ENCODE measurements at regions not wholly inside any gene's neighbourhood (a gene's known extent, or its start where the extent isn't known, plus 50 kb on each side); places are given as distances from the start of the nearest gene placed in this dataset.

DNA sequence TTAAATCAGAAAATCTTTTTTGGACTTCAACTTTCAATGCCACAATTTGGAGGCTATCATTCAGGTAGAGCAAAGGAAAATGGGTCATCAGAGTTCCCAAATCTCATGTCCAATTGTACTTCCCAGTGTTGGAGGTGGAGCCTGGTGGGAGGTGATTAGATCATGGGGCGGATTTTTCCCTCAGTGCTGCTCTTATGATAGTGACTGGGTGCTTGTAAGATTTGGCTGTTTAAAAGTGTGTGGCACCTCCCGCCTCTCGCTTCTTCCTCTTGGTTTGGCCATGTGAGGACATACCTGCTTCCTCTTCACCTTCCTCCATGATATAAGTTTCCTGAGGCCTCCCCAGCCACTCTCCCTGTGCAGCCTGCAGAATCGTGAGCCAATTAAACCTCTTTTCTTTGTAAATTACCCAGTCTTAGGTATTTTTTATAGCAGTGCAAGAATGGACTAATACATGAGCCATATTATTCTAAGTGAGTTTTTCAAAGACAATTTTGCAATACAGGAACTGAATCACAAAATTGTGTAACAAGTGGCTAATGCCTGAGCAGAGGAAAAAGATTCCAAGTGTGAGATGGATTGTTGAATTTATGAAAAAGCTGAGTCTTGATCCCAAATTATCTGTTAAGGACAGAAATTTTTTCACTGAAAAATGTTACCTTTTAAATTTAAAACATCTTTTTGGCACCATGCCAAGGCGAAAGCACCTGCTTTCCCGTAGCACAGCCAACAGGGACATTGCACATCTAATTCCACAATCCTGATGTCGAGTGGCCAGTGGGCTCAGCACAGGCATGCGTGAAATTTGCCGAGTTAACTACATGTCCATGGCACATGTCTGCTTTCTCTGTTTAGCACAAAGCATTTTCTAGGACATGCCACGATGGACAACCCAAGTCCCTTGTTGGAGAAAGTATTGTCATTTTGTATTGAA lies 150.9 kb downstream of the COL6A3 start:
- peak overlapping the region; percentile 80 for H3K27ac ChIP-seq
- DNase-seq = peak; percentile 79

DNA sequence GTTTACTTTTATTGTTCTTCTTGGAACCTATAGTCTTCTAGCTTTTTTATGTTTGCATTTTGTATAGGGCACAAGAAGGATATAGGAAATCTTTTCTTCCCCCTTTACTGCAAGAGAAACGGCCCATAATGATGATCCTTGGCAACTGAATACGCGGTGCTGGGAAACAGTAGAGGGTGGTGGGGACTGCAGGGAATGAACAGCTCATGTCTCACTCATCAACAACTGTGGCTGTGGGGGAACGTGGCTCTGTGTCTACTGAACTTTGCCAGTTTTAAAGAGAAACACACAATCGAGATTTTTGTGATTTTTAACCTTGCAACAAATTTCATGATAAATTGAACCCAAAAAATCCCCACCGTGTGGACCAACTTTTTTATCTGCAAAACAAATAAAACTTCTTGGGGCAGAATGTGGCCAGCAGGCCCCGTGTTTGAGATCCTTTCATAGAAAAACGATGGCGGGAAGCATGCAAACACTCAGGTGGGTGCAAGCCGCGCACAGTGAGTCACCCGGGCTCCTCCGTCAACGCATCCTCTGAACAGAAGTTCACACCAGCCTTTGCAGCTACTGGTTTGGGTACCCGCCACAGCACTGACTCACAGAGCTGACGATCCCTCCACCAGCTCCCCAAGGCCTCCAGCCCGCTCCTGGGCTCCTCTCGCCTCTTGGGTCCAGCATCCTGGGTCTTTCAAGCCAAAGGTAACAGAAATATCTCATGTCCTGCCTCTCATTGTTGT lies 149.3 kb downstream of the COL6A3 start:
- H3K27me3 ChIP-seq (replicated peaks) = no peaks in the 10 kb centered on the region
- in situ Hi-C loops (cut with HindIII; ENCODE audit: low pct_ligation_motif_present, low sequenced_read_pairs) = no loop called here
- H3K36me3 ChIP-seq (replicated peaks) = no peaks in the 10 kb centered on the region
- H3K4me3 ChIP-seq (ENCODE audit: low read depth, low read length) = no peak overlapping the region
- peak; percentile 97 for DNase-seq
- TF ChIP-seq, protein P1, sequence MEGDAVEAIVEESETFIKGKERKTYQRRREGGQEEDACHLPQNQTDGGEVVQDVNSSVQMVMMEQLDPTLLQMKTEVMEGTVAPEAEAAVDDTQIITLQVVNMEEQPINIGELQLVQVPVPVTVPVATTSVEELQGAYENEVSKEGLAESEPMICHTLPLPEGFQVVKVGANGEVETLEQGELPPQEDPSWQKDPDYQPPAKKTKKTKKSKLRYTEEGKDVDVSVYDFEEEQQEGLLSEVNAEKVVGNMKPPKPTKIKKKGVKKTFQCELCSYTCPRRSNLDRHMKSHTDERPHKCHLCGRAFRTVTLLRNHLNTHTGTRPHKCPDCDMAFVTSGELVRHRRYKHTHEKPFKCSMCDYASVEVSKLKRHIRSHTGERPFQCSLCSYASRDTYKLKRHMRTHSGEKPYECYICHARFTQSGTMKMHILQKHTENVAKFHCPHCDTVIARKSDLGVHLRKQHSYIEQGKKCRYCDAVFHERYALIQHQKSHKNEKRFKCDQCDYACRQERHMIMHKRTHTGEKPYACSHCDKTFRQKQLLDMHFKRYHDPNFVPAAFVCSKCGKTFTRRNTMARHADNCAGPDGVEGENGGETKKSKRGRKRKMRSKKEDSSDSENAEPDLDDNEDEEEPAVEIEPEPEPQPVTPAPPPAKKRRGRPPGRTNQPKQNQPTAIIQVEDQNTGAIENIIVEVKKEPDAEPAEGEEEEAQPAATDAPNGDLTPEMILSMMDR (IDR thresholded peaks at IDR 0.05; ENCODE audit: low read depth, low read length, missing control alignments) = no peak
- peak overlapping the region; percentile 80 for H3K27ac ChIP-seq

More for the DNA sequence above, 150.9 kb downstream of the COL6A3 start:
- Histone ChIP-seq H3K27me3 (replicated peaks) (no peaks in the 10 kb centered on the region), H3K36me3 (replicated peaks) (no peaks in the 10 kb centered on the region), H3K4me3 (ENCODE audit: low read depth, low read length) (no peak overlapping the region)
- TF ChIP-seq, protein P1 (IDR thresholded peaks at IDR 0.05; ENCODE audit: low read depth, low read length, missing control alignments) = no peak
- in situ Hi-C loops (cut with HindIII; ENCODE audit: low pct_ligation_motif_present, low sequenced_read_pairs) = no loop called here

DNA sequence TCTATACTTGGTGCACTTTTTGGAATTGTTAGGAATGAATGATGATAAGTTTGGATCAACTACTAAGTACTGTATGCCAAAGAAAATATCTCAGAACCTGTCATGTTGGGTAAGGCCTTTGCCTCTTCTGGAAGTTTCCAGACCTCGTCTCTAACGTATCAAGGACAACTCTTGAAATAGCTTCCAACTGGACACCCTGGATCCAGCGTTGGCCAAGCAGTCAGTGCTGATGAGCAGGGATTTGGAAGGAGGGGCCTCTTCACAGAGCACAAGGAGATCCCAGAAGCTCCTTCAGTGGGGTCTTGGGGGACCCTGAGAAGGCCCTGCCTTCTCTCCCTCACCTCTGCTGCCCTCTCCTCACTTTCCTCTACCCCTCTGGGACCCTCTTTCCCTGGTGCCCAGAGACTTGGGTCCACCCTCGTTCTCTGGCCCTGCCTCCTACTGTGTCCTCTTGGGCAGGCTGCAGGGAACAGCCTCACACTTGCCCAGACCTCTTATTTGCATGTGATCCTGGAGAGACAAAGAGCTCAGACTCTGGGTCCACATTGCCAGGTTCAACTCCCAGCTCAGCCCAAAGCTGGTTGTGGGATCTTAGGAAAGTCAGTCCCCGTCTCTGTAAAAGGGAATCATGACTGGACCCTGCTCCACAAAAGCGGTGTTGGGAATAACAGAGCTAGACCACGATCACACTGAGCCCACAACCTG lies 145.8 kb downstream of the COL6A3 start:
- DNase-seq = no peak
- H3K36me3 ChIP-seq (replicated peaks) = no peaks in the 10 kb centered on the region
- TF ChIP-seq, protein P1 (IDR thresholded peaks at IDR 0.05; ENCODE audit: low read depth, low read length, missing control alignments) = no peak
- H3K27me3 ChIP-seq (replicated peaks) = no peaks in the 10 kb centered on the region
- in situ Hi-C loops (cut with HindIII; ENCODE audit: low pct_ligation_motif_present, low sequenced_read_pairs) = no loop called here
- no peak overlapping the region for H3K4me3 ChIP-seq (ENCODE audit: low read depth, low read length)
- H3K27ac ChIP-seq = no peak overlapping the region

DNA sequence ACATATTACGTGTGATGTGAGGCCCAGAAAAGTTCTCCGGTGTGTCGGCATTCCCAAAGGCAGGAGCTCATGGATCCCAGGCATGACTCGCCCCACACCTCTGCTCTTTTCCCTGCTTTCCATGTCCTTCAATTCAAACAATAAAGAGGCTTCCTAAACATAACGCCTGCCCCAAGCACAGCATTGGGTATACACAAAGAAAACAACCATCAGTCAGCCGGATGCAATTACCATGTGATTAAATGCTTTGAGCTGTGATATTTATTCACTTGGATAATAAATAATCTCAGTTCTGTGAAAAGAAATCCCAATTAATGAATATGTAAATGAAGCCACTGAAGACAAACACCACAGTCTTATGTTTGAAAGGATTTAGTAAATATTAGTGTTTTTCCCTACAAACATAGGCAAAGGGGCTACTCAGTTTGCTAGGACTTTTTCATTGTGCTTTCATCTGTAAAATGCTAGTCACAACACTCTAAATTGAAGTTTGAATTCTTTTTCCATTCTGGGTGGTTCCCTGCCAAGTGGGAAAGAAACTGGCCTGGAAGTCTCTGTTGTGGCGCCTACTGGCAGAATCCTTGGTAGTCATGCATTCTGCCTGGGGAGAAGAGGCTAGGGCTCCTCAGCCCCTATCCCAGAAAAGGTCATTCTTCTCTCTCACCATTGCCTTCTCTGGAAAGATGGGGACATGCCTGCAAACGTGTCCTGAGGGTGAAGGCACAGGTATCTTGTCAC lies 144.7 kb downstream of the COL6A3 start:
- TF ChIP-seq, protein P1 (IDR thresholded peaks at IDR 0.05; ENCODE audit: low read depth, low read length, missing control alignments) = no peak
- DNase-seq = no peak
- no peaks in the 10 kb centered on the region for H3K27me3 ChIP-seq (replicated peaks)

DNA sequence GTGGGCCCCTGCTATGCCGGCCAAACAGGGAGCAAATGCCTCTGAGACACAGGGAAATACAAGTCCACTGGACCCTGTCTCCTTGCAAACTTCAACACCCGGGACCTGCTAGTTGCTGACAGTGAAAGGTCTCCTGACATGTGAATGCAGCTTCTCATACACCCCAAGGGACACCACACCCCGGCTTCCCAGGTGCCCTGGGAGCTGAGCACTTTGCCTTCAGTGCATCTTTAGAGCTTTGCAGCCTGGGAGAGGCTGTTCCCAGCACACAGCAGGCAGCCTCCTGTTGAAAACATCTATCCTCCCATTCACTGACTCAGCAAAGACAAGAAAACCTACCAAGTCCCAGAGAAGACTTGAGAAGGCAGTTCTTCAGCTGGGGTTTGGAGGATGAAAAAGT lies 143.4 kb downstream of the COL6A3 start:
- DNase-seq = no peak
- no peaks in the 10 kb centered on the region for H3K36me3 ChIP-seq (replicated peaks)
- in situ Hi-C loops (cut with HindIII; ENCODE audit: low pct_ligation_motif_present, low sequenced_read_pairs) = no loop called here
- TF ChIP-seq, protein P1 (IDR thresholded peaks at IDR 0.05; ENCODE audit: low read depth, low read length, missing control alignments) = no peak
- H3K27ac ChIP-seq = no peak overlapping the region
- H3K4me3 ChIP-seq (ENCODE audit: low read depth, low read length) = no peak overlapping the region
- no peaks in the 10 kb centered on the region for H3K27me3 ChIP-seq (replicated peaks)

More for the DNA sequence above, 144.7 kb downstream of the COL6A3 start:
- Histone ChIP-seq H3K4me3 (ENCODE audit: low read depth, low read length) (no peak overlapping the region), H3K27ac (no peak overlapping the region), H3K36me3 (replicated peaks) (no peaks in the 10 kb centered on the region)
- in situ Hi-C loops (cut with HindIII; ENCODE audit: low pct_ligation_motif_present, low sequenced_read_pairs) = no loop called here
